ENCODE measurements at regions not wholly inside any gene's neighbourhood (a gene's known extent, or its start where the extent isn't known, plus 50 kb on each side); places are given as distances from the start of the nearest gene placed in this dataset.
"Not testable (repeated sequence)": the region's sequence is repeated elsewhere in the genome, so short reads cannot be mapped to it uniquely, and the experiment has no call there.

- DNase-seq, result no peak
These were observed 171.5 kb downstream of the MYCN start for GRCh38 chr2:16111838-16112210.

GRCh38 chr2:16109821-16110310 lies 169.5 kb downstream of the MYCN start:
- no peak for DNase-seq

- no peak for DNase-seq
These were observed 169.0 kb downstream of the MYCN start for GRCh38 chr2:16109368-16109820.

GRCh38 chr2:16107246-16107645 lies 166.9 kb downstream of the MYCN start:
- no peak for DNase-seq

GRCh38 chr2:16106619-16107018 lies 166.3 kb downstream of the MYCN start:
- DNase-seq, result no peak

- DNase-seq, result no peak
These were observed 165.4 kb downstream of the MYCN start for GRCh38 chr2:16105669-16106281.

- DNase-seq, result no peak
These were observed 164.8 kb downstream of the MYCN start for GRCh38 chr2:16104949-16105668.

- no peak for DNase-seq
These were observed 164.1 kb downstream of the MYCN start for GRCh38 chr2:16104315-16104948.

GRCh38 chr2:16103614-16104314 lies 163.4 kb downstream of the MYCN start:
- DNase-seq, result no peak

- no peak for DNase-seq
These were observed 162.6 kb downstream of the MYCN start for GRCh38 chr2:16102976-16103380.

- no peak for DNase-seq
These were observed 162.1 kb downstream of the MYCN start for GRCh38 chr2:16102358-16102975.

GRCh38 chr2:16101196-16101595 lies 160.8 kb downstream of the MYCN start:
- no peak for DNase-seq

- DNase-seq, result no peak
These were observed 159.7 kb downstream of the MYCN start for GRCh38 chr2:16100006-16100405.

GRCh38 chr2:16099326-16099725 lies 159.0 kb downstream of the MYCN start:
- DNase-seq, result no peak

- DNase-seq, result no peak
These were observed 156.6 kb downstream of the MYCN start for GRCh38 chr2:16096962-16097361.

GRCh38 chr2:16095483-16095882 lies 155.1 kb downstream of the MYCN start:
- not testable (repeated sequence) for DNase-seq

- no peak for DNase-seq
These were observed 154.5 kb downstream of the MYCN start for GRCh38 chr2:16094811-16095210.

GRCh38 chr2:16093639-16094529 lies 153.5 kb downstream of the MYCN start:
- no peak for DNase-seq

GRCh38 chr2:16092861-16093638 lies 152.7 kb downstream of the MYCN start:
- DNase-seq, result no peak

- no peak for DNase-seq
These were observed 151.4 kb downstream of the MYCN start for GRCh38 chr2:16091576-16092282.
